KMS-11 (cell line): ENCODE measurements at regions not wholly inside any gene's neighbourhood (a gene's known extent, or its start where the extent isn't known, plus 50 kb on each side); places are given as distances from the start of the nearest gene placed in this dataset.

Source experiments
- H2AFZ ChIP-seq: fragments of 200-600 bp; sonication (generic); 2 replicates; pipeline ENCODE4 v1.6.1; 2016; ENCODE audit warnings: antibody characterized with exemption, mixed run types, low read depth
- H3K27ac ChIP-seq: fragments of 200-600 bp; sonication (generic); 2 replicates; pipeline ENCODE4 v1.6.1; 2016; ENCODE audit warnings: mild to moderate bottlenecking, mixed run types
- H3K27me3 ChIP-seq: fragments of 200-600 bp; sonication (generic); 2 replicates; pipeline ENCODE4 v1.6.1; 2017; ENCODE audit warnings: mild to moderate bottlenecking, low read depth, mixed run types, moderate library complexity; ENCODE audit not compliant: insufficient read depth
- H3K36me3 ChIP-seq: fragments of 200-600 bp; sonication (generic); 2 replicates; pipeline ENCODE4 v1.6.1; 2017; ENCODE audit warnings: mild to moderate bottlenecking, mixed run types; ENCODE audit not compliant: insufficient read depth
- H3K4me1 ChIP-seq: fragments of 200-600 bp; sonication (generic); 2 replicates; pipeline ENCODE4 v1.6.1; 2016; ENCODE audit warnings: mild to moderate bottlenecking, low read depth, mixed run types; ENCODE audit not compliant: poor library complexity, severe bottlenecking
- H3K4me2 ChIP-seq: fragments of 200-600 bp; sonication (generic); 2 replicates; pipeline ENCODE4 v1.7.0; 2016; ENCODE audit warnings: mild to moderate bottlenecking, mixed run types
- H3K4me3 ChIP-seq: fragments of 200-600 bp; sonication (generic); IDR thresholded peaks from 2 replicates; pipeline ENCODE4 v1.6.1; 2017; ENCODE audit warnings: low read depth, low read length, mixed read lengths; ENCODE audit not compliant: insufficient read depth
- H3K79me2 ChIP-seq: fragments of 200-600 bp; sonication (generic); 2 replicates; pipeline ENCODE4 v1.6.1; 2016; ENCODE audit warnings: low read depth, mixed run types; ENCODE audit not compliant: insufficient read depth
- H3K9ac ChIP-seq: fragments of 200-600 bp; sonication (generic); 2 replicates; pipeline ENCODE4 v1.6.1; 2016; ENCODE audit warnings: mild to moderate bottlenecking, mixed run types
- H4K20me1 ChIP-seq: fragments of 200-600 bp; sonication (generic); 2 replicates; pipeline ENCODE4 v1.6.1; 2016; ENCODE audit warnings: mild to moderate bottlenecking, mixed run types; ENCODE audit not compliant: insufficient read depth
- TF ChIP-seq, protein P1 (sequence below): fragments of 200-600 bp; sonication (generic); conservative IDR thresholded peaks from 2 replicates; pipeline ENCODE4 v1.6.1; 2017; ENCODE audit warnings: low read depth, mild to moderate bottlenecking, antibody characterized with exemption, low read length, moderate library complexity, mixed read lengths

GRCh38 chr22:48147831-48148230 is 1385.4 kb downstream of the TBC1D22A start:
- H3K4me2 ChIP-seq = no peak overlapping the region
- H3K4me3 ChIP-seq = no peak overlapping the region
- H2AFZ ChIP-seq = no peak overlapping the region
- no peak overlapping the region for H3K27ac ChIP-seq
- no peaks in the 10 kb centered on the region for H3K4me1 ChIP-seq
- H3K9ac ChIP-seq = no peak overlapping the region
- TF ChIP-seq, protein P1, sequence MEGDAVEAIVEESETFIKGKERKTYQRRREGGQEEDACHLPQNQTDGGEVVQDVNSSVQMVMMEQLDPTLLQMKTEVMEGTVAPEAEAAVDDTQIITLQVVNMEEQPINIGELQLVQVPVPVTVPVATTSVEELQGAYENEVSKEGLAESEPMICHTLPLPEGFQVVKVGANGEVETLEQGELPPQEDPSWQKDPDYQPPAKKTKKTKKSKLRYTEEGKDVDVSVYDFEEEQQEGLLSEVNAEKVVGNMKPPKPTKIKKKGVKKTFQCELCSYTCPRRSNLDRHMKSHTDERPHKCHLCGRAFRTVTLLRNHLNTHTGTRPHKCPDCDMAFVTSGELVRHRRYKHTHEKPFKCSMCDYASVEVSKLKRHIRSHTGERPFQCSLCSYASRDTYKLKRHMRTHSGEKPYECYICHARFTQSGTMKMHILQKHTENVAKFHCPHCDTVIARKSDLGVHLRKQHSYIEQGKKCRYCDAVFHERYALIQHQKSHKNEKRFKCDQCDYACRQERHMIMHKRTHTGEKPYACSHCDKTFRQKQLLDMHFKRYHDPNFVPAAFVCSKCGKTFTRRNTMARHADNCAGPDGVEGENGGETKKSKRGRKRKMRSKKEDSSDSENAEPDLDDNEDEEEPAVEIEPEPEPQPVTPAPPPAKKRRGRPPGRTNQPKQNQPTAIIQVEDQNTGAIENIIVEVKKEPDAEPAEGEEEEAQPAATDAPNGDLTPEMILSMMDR = no peak
- H3K27me3 ChIP-seq = no peaks in the 10 kb centered on the region
- H3K36me3 ChIP-seq = no peaks in the 10 kb centered on the region
- no peaks in the 10 kb centered on the region for H3K79me2 ChIP-seq
- no peaks in the 10 kb centered on the region for H4K20me1 ChIP-seq

DNA sequence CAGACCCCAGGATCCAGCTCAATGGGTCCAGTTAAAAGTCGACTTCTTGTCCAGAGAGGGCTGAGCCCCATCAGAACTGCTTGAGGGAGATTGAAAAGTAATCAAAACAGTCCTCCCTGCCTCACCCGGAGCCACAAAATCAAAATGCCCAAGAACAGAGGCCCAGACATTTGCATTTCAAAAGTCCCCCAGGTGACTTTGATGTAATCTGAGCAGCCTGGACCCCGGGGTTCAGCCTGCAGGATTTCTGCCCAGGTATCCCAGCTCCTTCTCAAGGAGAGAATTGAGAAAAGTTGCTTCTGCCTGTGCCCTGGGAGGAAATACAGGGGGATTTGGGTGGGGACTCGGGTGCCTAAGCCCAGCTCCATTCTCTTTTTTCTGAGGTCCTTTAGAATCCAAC is 1385.0 kb downstream of the TBC1D22A start:
- Histone ChIP-seq H3K36me3 (no peaks in the 10 kb centered on the region), H3K79me2 (no peaks in the 10 kb centered on the region), H3K4me2 (no peak overlapping the region), H3K4me3 (no peak overlapping the region), H3K9ac (no peak overlapping the region), H3K27ac (no peak overlapping the region), H4K20me1 (no peaks in the 10 kb centered on the region), H2AFZ (no peak overlapping the region), H3K27me3 (no peaks in the 10 kb centered on the region), H3K4me1 (no peaks in the 10 kb centered on the region)
- TF ChIP-seq, protein P1 = no peak

DNA sequence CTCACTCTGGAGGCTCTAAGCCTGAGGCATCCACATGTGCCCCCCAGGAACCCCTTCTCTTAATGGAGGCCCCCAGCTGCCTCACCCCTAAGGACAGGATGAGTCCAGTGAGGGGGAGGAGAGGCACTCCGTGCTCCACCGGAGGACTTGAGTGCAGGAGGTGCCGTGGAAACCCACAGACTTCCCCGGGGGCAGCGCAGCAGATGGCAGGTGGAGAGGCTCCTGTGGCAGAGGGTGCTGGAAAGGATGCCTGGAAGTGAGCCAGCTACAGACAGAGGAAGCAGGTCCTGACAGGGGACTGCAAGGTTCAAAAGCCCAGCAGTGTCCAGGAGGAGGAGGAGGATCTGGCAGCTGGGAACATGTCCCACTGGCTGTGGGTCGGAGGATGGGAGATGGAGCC is 1384.0 kb downstream of the TBC1D22A start:
- H3K27me3 ChIP-seq = no peaks in the 10 kb centered on the region; the same call in 1 of the 2 replicates
- H4K20me1 ChIP-seq = no peaks in the 10 kb centered on the region
- H3K4me3 ChIP-seq = no peak overlapping the region
- no peaks in the 10 kb centered on the region for H3K4me1 ChIP-seq
- no peak overlapping the region for H3K4me2 ChIP-seq
- H2AFZ ChIP-seq = no peak overlapping the region
- H3K9ac ChIP-seq = no peak overlapping the region
- no peaks in the 10 kb centered on the region for H3K79me2 ChIP-seq
- TF ChIP-seq, protein P1 = no peak
- no peaks in the 10 kb centered on the region for H3K36me3 ChIP-seq
- no peak overlapping the region for H3K27ac ChIP-seq

DNA sequence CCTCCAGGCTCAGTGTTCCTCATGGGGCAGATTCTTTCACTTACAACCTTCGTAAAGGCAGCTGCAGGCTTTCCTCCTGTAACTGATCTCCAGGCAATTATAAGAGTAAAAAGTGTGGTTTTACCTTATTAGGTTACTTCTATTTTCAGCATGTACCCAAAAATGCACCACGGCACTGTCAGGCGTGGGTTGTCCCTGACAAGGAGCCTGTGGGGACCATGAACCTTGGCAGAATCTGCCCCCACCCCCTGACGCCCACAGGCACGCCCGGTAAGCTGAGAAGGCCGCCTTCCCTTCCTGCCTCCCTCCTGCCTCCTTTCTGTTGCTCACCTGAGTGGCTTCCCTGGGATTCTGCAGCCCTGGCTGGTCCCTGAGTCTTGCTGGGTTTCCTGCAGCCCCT is 1383.3 kb downstream of the TBC1D22A start:
- Histone ChIP-seq H3K79me2 (no peaks in the 10 kb centered on the region), H3K36me3 (no peaks in the 10 kb centered on the region), H4K20me1 (no peaks in the 10 kb centered on the region), H3K9ac (no peak overlapping the region), H3K27me3 (no peaks in the 10 kb centered on the region; the same call in 1 of the 2 replicates), H3K4me1 (no peaks in the 10 kb centered on the region), H3K27ac (no peak overlapping the region), H2AFZ (no peak overlapping the region), H3K4me2 (no peak overlapping the region), H3K4me3 (no peak overlapping the region)
- TF ChIP-seq, protein P1 = no peak
